Amniotic epithelial cell (primary cell): ENCODE measurements at regions not wholly inside any gene's neighbourhood (a gene's known extent, or its start where the extent isn't known, plus 50 kb on each side); places are given as distances from the start of the nearest gene placed in this dataset.
"Not testable (repeated sequence)": the region's sequence is repeated elsewhere in the genome, so short reads cannot be mapped to it uniquely, and the experiment has no call there.

ENCODE experiments used
- DNase-seq: peaks from one replicate; pipeline ENCODE4 v3.0.0-alpha.2; 2010; ENCODE audit warnings: low read depth

GRCh38 chr6:9810286-9810685 is 604.6 kb downstream of the TFAP2A start:
- no peak for DNase-seq

GRCh38 chr6:9806195-9806594 is 608.7 kb downstream of the TFAP2A start:
- no peak for DNase-seq

GRCh38 chr6:9801249-9801754 is 613.6 kb downstream of the TFAP2A start:
- DNase-seq = peak; percentile 0

- no peak for DNase-seq
Observed at GRCh38 chr6:9799582-9799981, 615.3 kb downstream of the TFAP2A start.

GRCh38 chr6:9796827-9797226 is 618.0 kb downstream of the TFAP2A start:
- no peak for DNase-seq

- no peak for DNase-seq
Observed at GRCh38 chr6:9795880-9796279, 619.0 kb downstream of the TFAP2A start.

GRCh38 chr6:9789201-9789600 is 625.7 kb downstream of the TFAP2A start:
- DNase-seq = no peak

- no peak for DNase-seq
Observed at GRCh38 chr6:9784786-9785185, 630.1 kb downstream of the TFAP2A start.

- peak; percentile 15 for DNase-seq
Observed at GRCh38 chr6:9783567-9783966, 631.3 kb downstream of the TFAP2A start.

GRCh38 chr6:9766240-9766915 is 648.5 kb downstream of the TFAP2A start:
- peak; percentile 81 for DNase-seq

GRCh38 chr6:9761220-9761619 is 653.7 kb downstream of the TFAP2A start:
- DNase-seq = no peak

GRCh38 chr6:9754515-9754914 is 660.4 kb downstream of the TFAP2A start:
- DNase-seq = no peak

- no peak for DNase-seq
Observed at GRCh38 chr6:9745966-9746365, 668.9 kb downstream of the TFAP2A start.

- peak; percentile 1 for DNase-seq
Observed at GRCh38 chr6:9745476-9745875, 669.4 kb downstream of the TFAP2A start.

- no peak for DNase-seq
Observed at GRCh38 chr6:9744119-9744518, 670.8 kb downstream of the TFAP2A start.

- DNase-seq = no peak
Observed at GRCh38 chr6:9732056-9732455, 682.8 kb downstream of the TFAP2A start.

GRCh38 chr6:9725776-9726175 is 689.1 kb downstream of the TFAP2A start:
- DNase-seq = not testable (repeated sequence)

- no peak for DNase-seq
Observed at GRCh38 chr6:9717568-9717967, 697.3 kb downstream of the TFAP2A start.

GRCh38 chr6:9711365-9711764 is 703.5 kb downstream of the TFAP2A start:
- DNase-seq = peak; percentile 15

GRCh38 chr6:9710574-9710973 is 704.3 kb downstream of the TFAP2A start:
- DNase-seq = no peak

GRCh38 chr6:9708600-9708999 is 706.3 kb downstream of the TFAP2A start:
- DNase-seq = no peak

GRCh38 chr6:9704989-9705388 is 709.9 kb downstream of the TFAP2A start:
- DNase-seq = no peak

- DNase-seq = no peak
Observed at GRCh38 chr6:9702914-9703313, 712.0 kb downstream of the TFAP2A start.

GRCh38 chr6:9699888-9700287 is 715.0 kb downstream of the TFAP2A start:
- DNase-seq = no peak
